ENCODE measurements at regions not wholly inside any gene's neighbourhood (a gene's known extent, or its start where the extent isn't known, plus 50 kb on each side); places are given as distances from the start of the nearest gene placed in this dataset.

DNA sequence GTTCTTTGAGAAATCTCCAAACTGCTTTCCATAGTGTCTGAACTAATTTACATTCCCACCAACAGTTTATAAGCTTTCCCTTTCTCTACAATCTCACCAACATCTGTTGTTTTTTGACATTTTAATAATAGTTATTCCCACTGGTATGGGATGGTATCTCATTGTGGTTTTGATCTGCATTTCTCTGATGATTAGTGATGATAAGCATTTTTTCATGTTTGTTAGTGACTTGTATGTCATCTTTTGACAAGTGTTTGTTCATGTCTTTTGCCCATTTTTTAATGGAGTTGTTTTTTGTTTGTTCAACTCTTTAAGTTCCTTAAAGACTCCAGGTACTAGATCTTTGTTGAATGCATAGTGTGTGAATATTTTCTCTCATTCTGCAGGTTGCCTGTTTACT, 116.6 kb upstream of the TSC22D2 start:
- BruUV-seq (replicated peaks), result no TSS peak
- Histone ChIP-seq H3K27me3 (replicated peaks; ENCODE audit: control insufficient read depth, insufficient read depth, low read length) (no peaks in the 10 kb centered on the region), H3K4me1 (peaks cover 12% of the 10 kb centered on the region), H3K9me3 (peaks cover 6% of the 10 kb centered on the region; the same call in 1 of the 2 replicates), H3K36me3 (ENCODE audit: control insufficient read depth, insufficient read depth, low read length) (no peaks in the 10 kb centered on the region), H3K4me3 (ENCODE audit: low read depth, low read length) (no peak overlapping the region)
- H3K4me3 Mint-ChIP-seq (ENCODE audit: unreplicated experiment), result no peak overlapping the region
- H3K27ac Mint-ChIP-seq (ENCODE audit: unreplicated experiment), result no peak overlapping the region
- intact Hi-C loops (cut with micrococcal nuclease; ENCODE audit: unreplicated experiment), result no loop called here
- CTCF ChIA-PET, result no interaction called here
- TF ChIP-seq, protein P1, sequence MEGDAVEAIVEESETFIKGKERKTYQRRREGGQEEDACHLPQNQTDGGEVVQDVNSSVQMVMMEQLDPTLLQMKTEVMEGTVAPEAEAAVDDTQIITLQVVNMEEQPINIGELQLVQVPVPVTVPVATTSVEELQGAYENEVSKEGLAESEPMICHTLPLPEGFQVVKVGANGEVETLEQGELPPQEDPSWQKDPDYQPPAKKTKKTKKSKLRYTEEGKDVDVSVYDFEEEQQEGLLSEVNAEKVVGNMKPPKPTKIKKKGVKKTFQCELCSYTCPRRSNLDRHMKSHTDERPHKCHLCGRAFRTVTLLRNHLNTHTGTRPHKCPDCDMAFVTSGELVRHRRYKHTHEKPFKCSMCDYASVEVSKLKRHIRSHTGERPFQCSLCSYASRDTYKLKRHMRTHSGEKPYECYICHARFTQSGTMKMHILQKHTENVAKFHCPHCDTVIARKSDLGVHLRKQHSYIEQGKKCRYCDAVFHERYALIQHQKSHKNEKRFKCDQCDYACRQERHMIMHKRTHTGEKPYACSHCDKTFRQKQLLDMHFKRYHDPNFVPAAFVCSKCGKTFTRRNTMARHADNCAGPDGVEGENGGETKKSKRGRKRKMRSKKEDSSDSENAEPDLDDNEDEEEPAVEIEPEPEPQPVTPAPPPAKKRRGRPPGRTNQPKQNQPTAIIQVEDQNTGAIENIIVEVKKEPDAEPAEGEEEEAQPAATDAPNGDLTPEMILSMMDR (IDR thresholded peaks at IDR 0.05; ENCODE audit: insufficient read depth in 1 of 2, low read depth in 1 of 2, low read length in 1 of 2, severe bottlenecking in 1 of 2, unreplicated experiment in 1 of 2), result no peak
- no peak for DNase-seq
- H3K4me1 Mint-ChIP-seq (ENCODE audit: low read depth, unreplicated experiment), result peaks cover 5% of the 10 kb centered on the region
- H3K36me3 Mint-ChIP-seq (ENCODE audit: insufficient read depth, unreplicated experiment), result no peaks in the 10 kb centered on the region
- peaks cover 14% of the 10 kb centered on the region for H3K9me3 Mint-ChIP-seq (ENCODE audit: unreplicated experiment)
- POLR2A ChIA-PET, result no interaction called here
- H3K27me3 Mint-ChIP-seq (ENCODE audit: insufficient read depth, unreplicated experiment), result no peaks in the 10 kb centered on the region

DNA sequence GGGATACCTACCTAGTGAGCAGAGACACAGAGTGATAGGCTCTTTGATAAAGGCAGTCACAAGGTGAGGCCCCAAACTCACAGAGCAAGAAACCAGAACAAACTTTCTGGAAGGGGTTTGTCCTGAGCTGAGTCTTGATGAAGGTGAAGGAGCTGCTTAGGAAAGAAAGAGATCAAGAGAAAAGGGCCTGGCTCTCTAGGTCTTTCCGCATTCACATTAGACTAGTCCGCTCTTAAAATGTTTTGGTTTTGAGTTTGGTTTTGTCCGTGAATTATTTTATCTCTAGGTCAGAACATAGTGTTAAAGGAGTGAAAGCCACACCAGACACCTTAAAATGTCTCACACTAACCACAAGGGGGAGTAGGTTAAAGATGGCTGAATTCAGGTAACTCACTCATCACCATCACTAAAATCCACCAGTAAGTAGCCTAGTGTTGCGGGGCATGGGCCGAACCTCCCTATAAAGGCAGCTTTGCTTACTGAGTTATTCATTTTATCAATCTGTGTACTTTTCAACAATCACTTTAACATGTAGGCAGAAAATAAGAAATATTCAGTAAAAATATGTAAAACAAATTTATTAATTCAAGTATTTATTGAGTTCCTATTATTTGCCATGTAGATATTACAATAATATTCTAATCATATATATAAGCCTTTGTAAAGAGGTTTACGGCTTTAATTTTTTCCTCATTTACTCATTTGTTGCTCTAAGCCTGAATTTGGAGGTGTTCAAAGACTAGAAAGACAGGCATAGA, 121.5 kb upstream of the TSC22D2 start:
- H3K27ac Mint-ChIP-seq (ENCODE audit: unreplicated experiment), result peak overlapping the region; percentile 77
- peaks cover 14% of the 10 kb centered on the region for H3K9me3 Mint-ChIP-seq (ENCODE audit: unreplicated experiment)
- no TSS peak for BruUV-seq (replicated peaks)
- Histone ChIP-seq H3K4me3 (ENCODE audit: low read depth, low read length) (no peak overlapping the region), H3K27me3 (replicated peaks; ENCODE audit: control insufficient read depth, insufficient read depth, low read length) (no peaks in the 10 kb centered on the region), H3K36me3 (ENCODE audit: control insufficient read depth, insufficient read depth, low read length) (no peaks in the 10 kb centered on the region), H3K4me1 (peaks cover 12% of the 10 kb centered on the region), H3K9me3 (peaks cover 3% of the 10 kb centered on the region; the same call in 1 of the 2 replicates)
- no peaks in the 10 kb centered on the region for H3K36me3 Mint-ChIP-seq (ENCODE audit: insufficient read depth, unreplicated experiment)
- H3K4me3 Mint-ChIP-seq (ENCODE audit: unreplicated experiment), result no peak overlapping the region
- no peaks in the 10 kb centered on the region for H3K27me3 Mint-ChIP-seq (ENCODE audit: insufficient read depth, unreplicated experiment)
- no peaks in the 10 kb centered on the region for H3K4me1 Mint-ChIP-seq (ENCODE audit: low read depth, unreplicated experiment)
- DNase-seq, result peak in 1 of 2 experiments; percentile 51
- ChIA-PET CTCF (interaction anchor here (1.0 to 1.2 kb wide), 3 partner anchors 36 to 209 kb away, joined by 3 to 12 read pairs (median 4); no protein-coding TSS in a partner anchor), POLR2A (no interaction called here)
- intact Hi-C loops (cut with micrococcal nuclease; ENCODE audit: unreplicated experiment), result loop anchor here (1.0 to 2.0 kb wide), 4 partner anchors 28 to 209 kb away; partner anchors contain the start of gene TSC22D2
- TF ChIP-seq, protein P1 (IDR thresholded peaks at IDR 0.05; ENCODE audit: insufficient read depth in 1 of 2, low read depth in 1 of 2, low read length in 1 of 2, severe bottlenecking in 1 of 2, unreplicated experiment in 1 of 2), result peak; percentile 57 to 71

DNA sequence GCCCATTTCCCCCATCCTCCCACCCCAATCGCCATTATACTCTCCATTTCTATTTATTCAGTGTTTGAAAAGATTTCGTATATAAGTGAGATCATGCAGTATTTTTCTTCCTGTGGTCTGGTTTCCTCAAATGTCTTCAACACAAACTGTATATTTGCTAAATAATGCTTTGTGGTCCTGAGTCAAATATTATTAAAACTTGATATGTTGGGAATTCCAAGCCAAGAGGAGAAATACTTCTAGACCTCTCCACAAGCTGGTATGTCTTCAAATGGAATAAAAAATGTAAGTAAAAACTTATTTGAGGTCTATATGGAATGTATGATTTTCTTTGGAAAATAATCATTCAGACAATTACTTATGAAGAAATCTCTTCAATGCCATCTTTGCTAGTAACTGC, 122.5 kb upstream of the TSC22D2 start:
- no peaks in the 10 kb centered on the region for H3K36me3 ChIP-seq (ENCODE audit: control insufficient read depth, insufficient read depth, low read length)
- no peak overlapping the region for H3K4me3 Mint-ChIP-seq (ENCODE audit: unreplicated experiment)
- no peak overlapping the region for H3K4me3 ChIP-seq (ENCODE audit: low read depth, low read length)
- H3K9me3 Mint-ChIP-seq (ENCODE audit: unreplicated experiment), result peaks cover 14% of the 10 kb centered on the region
- no TSS peak for BruUV-seq (replicated peaks)
- H3K4me1 ChIP-seq, result peaks cover 12% of the 10 kb centered on the region
- H3K27me3 Mint-ChIP-seq (ENCODE audit: insufficient read depth, unreplicated experiment), result no peaks in the 10 kb centered on the region
- TF ChIP-seq, protein P1 (IDR thresholded peaks at IDR 0.05; ENCODE audit: insufficient read depth in 1 of 2, low read depth in 1 of 2, low read length in 1 of 2, severe bottlenecking in 1 of 2, unreplicated experiment in 1 of 2), result no peak
- DNase-seq, result no peak
- POLR2A ChIA-PET, result no interaction called here
- no peaks in the 10 kb centered on the region for H3K27me3 ChIP-seq (replicated peaks; ENCODE audit: control insufficient read depth, insufficient read depth, low read length)
- intact Hi-C loops (cut with micrococcal nuclease; ENCODE audit: unreplicated experiment), result no loop called here
- CTCF ChIA-PET, result interaction anchor here (1.2 kb wide), 2 partner anchors 204 to 210 kb away, joined by 3 to 12 read pairs; no protein-coding TSS in a partner anchor
- no peaks in the 10 kb centered on the region; the same call in 1 of the 2 replicates for H3K9me3 ChIP-seq
- H3K36me3 Mint-ChIP-seq (ENCODE audit: insufficient read depth, unreplicated experiment), result no peaks in the 10 kb centered on the region
- H3K27ac Mint-ChIP-seq (ENCODE audit: unreplicated experiment), result no peak overlapping the region
- H3K4me1 Mint-ChIP-seq (ENCODE audit: low read depth, unreplicated experiment), result no peaks in the 10 kb centered on the region
